GM21367 (cell line): ENCODE measurements at regions not wholly inside any gene's neighbourhood (a gene's known extent, or its start where the extent isn't known, plus 50 kb on each side); places are given as distances from the start of the nearest gene placed in this dataset.
"Not testable (repeated sequence)": the region's sequence is repeated elsewhere in the genome, so short reads cannot be mapped to it uniquely, and the experiment has no call there.

Experiments
- ATAC-seq: cut with Tn5 transposase; IDR thresholded peaks from one replicate; pipeline ENCODE4 v1.9.1; 2021; ENCODE audit not compliant: unreplicated experiment

- no peak for ATAC-seq
Observed at GRCh38 chr3:139134678-139135372, 90.1 kb upstream of the PRR23C start.

- ATAC-seq: no peak
Observed at GRCh38 chr3:139135657-139136056, 91.0 kb upstream of the PRR23C start.

DNA sequence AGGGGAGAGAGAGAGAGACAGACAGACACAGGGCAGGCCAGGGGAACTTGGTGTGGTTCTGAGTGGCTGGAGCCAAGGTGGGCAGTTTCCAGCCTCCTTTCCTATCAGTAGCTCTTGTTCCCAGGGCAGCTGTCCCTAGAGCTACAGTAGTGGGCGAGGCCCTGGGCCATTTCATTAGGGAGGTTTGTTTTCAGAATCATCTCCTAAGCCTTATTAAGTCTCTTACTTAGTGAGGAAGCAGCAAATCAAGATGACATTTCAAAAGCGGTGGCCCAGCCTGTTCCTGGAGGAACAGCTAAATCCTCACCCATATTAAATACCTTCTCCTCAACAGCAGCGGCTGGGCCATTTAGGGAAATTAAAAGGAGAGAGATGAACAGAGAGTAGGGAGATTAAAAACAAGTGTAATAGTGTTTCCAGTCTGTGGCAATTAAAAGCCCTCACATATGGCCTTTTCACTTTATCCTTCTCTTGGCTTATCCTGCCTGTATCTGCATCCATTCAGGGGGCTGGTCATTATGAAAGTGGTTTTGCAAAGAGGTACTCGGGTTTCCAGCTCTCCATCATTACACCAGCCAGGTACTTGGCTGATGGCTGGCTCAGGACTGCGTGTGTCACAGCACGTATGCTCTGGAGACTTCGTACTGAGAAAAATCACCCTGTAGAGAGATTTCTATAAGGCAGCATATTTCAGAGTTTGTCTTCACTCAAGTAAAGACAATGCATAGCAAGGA lies 91.9 kb upstream of the PRR23C start:
- ATAC-seq: no peak

DNA sequence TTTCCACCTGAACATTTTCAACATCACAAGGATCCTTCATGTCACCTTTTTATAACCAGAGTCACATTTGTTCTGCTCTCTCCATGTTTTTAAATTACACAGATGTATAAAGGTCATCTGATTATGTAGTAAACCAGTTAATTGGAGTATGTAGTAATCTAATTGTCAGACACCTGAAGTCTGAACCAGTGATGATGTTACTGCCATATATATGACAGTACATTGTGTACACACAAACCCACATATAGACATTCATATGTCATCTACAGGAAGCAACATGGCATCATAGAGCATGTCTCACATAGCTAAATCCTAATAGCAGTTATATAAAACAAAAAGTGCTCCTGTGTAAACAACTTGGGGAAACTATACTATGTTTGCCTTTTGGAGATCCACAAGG lies 95.9 kb upstream of the PRR23C start:
- no peak for ATAC-seq

GRCh38 chr3:139145980-139146379 lies 101.3 kb upstream of the PRR23C start:
- not testable (repeated sequence) for ATAC-seq

GRCh38 chr3:139151530-139151929 lies 106.8 kb upstream of the PRR23C start:
- no peak for ATAC-seq

DNA sequence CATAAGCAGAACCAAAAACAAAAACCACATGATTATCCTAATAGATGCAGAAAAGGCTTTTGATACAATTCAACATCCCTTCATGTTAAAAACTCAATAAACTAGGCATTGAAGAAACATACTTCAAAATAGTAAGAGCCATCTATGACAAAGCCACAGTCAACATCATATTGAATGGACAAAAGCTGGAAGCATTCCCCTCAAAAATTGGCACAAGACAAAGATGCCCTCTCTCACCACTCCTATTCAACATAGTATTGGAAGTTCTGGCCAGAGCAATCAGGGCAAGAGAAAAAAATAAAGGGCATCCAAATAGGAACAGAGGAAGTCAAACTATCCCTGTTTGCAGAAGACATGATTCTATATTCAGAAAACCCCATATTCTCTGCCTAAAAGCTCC lies 108.7 kb upstream of the PRR23C start:
- ATAC-seq: not testable (repeated sequence)

DNA sequence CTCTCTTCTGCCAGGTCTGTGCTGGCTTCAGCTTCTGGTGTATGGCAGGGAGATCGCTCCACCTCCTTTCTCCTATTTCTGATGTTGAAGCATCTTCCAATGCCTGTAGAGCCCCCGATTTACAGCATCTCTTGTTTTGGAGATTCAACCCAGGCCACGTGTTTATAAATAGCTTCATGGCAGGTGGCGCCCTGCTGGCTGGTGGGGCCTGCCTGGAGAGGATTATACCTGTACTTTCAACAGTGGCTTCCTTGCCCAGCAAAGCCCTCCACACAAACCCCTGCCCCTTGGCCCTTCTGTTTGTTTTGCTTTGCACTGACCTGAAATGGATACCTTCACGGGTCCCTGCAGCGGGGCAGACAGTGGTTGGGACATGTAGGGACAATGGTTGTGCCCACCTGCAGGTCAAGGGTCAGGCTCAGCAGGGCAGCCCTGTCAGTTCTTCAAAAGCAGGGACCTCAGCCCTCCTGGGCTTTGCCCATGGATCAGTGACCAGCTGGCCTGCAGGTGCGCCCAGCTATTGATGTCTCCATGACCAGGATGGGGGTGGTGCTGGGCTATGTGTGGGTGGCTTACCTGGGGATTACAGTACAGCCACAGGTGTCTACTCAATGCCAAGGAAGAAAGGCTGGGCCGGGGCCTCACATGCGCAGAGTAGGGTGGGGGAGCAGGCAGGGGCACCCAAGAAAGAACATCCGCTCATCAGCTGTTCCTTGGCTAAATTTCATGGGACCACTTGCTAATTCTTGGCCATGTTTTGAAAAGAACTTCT lies 112.7 kb upstream of the PRR23C start:
- no peak for ATAC-seq

DNA sequence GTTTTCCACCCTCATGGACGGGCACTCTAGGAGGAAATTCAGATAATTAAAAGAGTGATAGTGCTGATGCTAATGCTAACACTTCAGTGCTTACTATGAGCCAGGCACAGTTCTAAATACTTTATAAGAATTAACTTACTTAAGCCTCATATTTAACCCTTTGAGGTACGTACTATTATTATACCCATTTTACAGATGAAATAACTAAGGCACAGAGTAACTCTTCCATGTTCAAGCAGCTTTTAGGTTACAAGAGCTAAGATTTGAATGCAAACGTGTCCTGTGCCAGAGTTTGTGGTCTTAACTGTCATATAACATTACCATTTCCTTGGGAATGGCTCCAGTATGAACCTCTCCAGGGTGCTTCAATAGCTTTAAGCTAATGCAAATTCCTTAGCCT lies 114.7 kb upstream of the PRR23C start:
- no peak for ATAC-seq

DNA sequence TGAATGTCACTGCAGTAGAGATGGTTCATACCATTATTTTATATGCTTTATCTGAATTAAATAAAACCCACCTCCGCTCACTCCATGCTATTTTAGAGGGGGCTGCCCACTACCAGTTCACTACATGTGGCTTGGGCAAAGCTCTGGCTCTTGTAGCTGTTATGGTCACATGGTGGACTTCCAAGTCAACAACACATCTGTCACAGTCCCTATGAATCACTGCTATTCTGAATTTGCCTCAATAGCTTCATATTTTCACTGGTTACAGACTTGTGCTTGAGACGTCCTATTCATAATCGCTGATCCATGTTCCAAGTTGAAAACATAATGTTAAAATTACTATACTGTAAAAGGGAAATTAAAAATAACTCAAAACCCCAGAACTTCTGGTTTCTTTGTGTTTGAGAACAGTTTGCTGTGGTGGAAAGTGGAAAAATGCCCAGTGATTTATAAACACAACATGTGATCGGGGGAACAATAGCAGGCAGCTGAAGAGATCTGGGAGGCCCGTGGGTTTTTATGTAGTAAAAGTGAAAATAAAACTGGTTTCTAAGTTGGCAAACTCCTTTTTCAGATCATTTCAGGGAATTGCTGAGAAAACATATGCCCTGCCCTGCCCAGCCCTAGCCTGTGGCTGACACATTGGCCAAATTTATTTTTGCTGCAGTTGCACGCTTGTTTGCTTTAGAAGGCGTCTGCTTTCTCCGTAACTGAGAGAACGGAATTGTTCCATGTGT lies 128.8 kb upstream of the PRR23C start:
- no peak for ATAC-seq

DNA sequence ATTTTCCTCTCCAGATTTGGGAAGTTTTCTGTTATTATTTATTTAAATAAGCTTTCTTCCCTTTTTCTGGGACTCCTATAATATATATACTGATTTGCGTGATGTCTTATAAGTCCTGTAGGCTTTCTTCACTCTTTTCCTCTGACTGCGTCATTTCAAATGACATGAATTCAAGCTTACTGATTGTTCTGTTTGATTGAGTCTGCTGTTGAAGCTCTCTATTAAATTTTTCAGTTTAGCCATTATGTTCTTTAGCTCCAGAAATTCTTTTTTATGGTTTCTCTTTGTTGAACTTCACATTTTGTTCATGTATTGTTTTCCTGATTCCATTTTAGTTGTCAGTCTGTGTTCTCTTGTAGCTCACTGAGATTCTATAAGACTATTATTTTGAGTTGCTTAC lies 135.8 kb upstream of the PRR23C start:
- ATAC-seq: no peak

DNA sequence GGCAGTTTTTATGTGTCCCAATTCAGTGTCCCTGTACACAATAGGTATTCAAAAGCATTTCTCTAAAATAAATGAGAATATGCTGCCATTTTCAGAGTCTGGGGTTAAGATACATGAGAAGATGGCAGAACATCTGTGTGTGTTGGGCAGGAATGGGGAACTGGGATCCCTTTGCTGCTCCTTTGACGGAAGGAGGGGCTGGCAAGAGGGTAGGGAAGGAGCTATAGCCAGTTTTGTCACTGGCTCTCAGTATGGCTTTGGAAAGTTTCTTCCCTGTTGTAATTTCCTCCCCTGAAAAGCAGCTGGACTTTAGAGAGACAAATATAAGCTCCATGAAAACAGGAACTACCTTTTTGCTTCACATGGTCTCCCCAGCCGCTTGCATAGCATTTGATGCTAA lies 137.5 kb upstream of the PRR23C start:
- no peak for ATAC-seq

GRCh38 chr3:139182598-139182997 lies 137.9 kb upstream of the PRR23C start:
- ATAC-seq: no peak

- ATAC-seq: no peak
Observed at GRCh38 chr3:139185527-139185926, 140.8 kb upstream of the PRR23C start.

DNA sequence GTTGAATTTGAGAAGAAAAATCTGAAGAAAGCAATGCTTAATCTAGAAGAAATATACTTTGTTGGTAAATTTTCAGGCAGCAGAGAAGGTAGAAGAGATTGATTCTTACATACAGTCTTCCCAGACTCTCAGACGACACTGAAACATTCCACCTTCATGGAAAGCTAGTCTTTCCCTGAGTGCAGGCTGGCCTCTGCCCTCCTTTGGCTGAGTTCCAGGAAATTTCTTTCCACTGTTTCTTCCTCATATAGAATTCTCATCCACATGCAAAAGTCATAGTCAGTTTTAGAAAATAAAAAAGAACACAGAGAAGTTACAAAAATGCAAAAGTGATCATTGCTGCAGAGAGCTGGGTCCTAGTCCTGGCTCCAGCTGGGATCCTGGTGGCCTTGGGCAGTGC lies 142.5 kb upstream of the PRR23C start:
- no peak for ATAC-seq

DNA sequence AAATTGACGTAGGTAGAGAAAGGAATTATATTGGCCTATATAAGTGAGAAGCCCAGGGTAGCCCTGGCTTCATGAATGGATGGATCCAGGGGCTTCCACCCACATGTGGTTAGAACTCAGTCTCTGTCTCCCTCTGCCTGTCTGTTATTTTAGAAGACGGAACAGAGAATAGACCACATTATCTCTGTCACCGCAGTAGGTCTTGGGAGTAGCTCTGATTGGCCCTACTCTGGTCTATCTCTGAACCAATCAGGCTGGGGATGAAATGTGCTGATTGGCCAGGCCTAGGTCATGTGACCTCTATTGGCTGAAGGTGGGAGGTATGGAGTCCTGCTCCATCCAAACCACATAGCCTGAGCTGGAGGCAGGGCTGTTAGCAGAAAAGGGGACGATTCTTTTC lies 143.0 kb upstream of the PRR23C start:
- ATAC-seq: no peak

DNA sequence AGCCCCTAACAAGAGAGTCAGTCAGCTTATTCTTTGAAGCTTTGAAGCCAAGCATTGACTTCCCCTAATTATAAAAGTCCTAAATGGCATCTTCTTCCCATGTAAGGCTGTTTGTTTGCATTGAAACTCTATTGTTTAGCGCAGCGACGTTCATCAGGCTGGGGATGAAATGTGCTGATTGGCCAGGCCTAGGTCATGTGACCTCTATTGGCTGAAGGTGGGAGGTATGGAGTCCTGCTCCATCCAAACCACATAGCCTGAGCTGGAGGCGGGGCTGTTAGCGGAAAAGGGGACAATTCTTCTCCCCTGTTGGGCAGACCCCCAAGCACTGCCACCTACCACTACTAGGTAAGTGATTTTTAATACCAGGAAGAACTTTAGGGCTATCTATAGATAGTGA lies 145.3 kb upstream of the PRR23C start:
- ATAC-seq: no peak

DNA sequence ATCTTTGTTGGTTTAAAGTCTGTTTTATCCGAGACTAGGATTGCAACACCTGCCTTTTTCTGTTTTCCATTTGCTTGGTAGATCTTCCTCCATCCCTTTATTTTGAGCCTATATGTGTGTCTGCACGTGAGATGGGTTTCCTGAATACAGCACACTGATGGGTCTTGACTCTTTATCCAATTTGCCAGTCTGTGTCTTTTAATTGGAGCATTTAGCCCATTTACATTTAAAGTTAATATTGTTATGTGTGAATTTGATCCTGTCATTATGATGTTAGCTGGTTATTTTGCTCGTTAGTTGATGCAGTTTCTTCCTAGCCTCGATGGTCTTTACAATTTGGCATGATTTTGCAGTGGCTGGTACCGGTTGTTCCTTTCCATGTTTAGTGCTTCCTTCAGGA lies 149.4 kb upstream of the MRPS22 start:
- not testable (repeated sequence) for ATAC-seq

GRCh38 chr3:139196146-139196545 lies 147.7 kb upstream of the MRPS22 start:
- ATAC-seq: not testable (repeated sequence)

- ATAC-seq: no peak
Observed at GRCh38 chr3:139197251-139197650, 146.6 kb upstream of the MRPS22 start.

DNA sequence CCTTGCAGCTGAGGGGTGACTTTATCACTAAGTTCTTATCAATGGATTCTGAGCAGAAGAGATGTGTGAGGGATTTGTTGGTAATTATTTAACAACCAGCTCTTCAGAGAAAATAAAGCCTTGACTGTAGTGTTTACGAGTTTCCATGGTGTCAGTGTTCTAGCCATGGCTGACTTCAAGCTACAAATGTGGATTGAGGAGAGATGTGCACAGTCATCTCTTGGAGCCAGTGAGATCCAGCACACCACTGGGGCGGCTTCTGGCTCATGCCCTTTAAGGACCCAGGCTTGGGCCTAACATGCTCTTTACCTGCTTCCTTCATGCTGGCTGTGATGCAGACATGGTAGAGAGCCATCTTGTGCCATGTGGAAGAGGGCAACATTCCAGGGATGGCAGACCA lies 145.6 kb upstream of the MRPS22 start:
- ATAC-seq: no peak
